Left hindlimb (tissue), 1 donor: ENCODE measurements at regions not wholly inside any gene's neighbourhood (a gene's known extent, or its start where the extent isn't known, plus 50 kb on each side); places are given as distances from the start of the nearest gene placed in this dataset.

Source experiments
- DNase-seq: peaks from one replicate; pipeline ENCODE4 v3.0.0-alpha.2; 2018

GRCh38 chrX:42093756-42094155 lies 170.4 kb upstream of the CASK start:
- DNase-seq, result no peak

GRCh38 chrX:42090395-42090794 lies 167.0 kb upstream of the CASK start:
- DNase-seq, result no peak

GRCh38 chrX:42089031-42089430 lies 165.7 kb upstream of the CASK start:
- DNase-seq, result no peak

GRCh38 chrX:42087960-42088359 lies 164.6 kb upstream of the CASK start:
- no peak for DNase-seq

- no peak for DNase-seq
Observed at GRCh38 chrX:42085836-42086235, 162.5 kb upstream of the CASK start.

- no peak for DNase-seq
Observed at GRCh38 chrX:42079968-42080367, 156.6 kb upstream of the CASK start.

GRCh38 chrX:42077675-42078074 lies 154.3 kb upstream of the CASK start:
- no peak for DNase-seq

GRCh38 chrX:42075032-42075431 lies 151.7 kb upstream of the CASK start:
- no peak for DNase-seq

- DNase-seq, result no peak
Observed at GRCh38 chrX:42073448-42073847, 150.1 kb upstream of the CASK start.

- DNase-seq, result no peak
Observed at GRCh38 chrX:42070866-42071265, 147.5 kb upstream of the CASK start.

GRCh38 chrX:42054256-42054655 lies 130.9 kb upstream of the CASK start:
- no peak for DNase-seq

- no peak for DNase-seq
Observed at GRCh38 chrX:42050345-42050744, 127.0 kb upstream of the CASK start.

- no peak for DNase-seq
Observed at GRCh38 chrX:42047886-42048285, 124.5 kb upstream of the CASK start.

- DNase-seq, result no peak
Observed at GRCh38 chrX:42028109-42028508, 104.8 kb upstream of the CASK start.

GRCh38 chrX:42027367-42028000 lies 104.1 kb upstream of the CASK start:
- no peak for DNase-seq

- no peak for DNase-seq
Observed at GRCh38 chrX:42025861-42026260, 102.5 kb upstream of the CASK start.

- no peak for DNase-seq
Observed at GRCh38 chrX:42023122-42023521, 99.8 kb upstream of the CASK start.

- DNase-seq, result no peak
Observed at GRCh38 chrX:42022158-42022557, 98.8 kb upstream of the CASK start.

GRCh38 chrX:42021058-42021457 lies 97.7 kb upstream of the CASK start:
- DNase-seq, result no peak

- no peak for DNase-seq
Observed at GRCh38 chrX:42020225-42020624, 96.9 kb upstream of the CASK start.

- no peak for DNase-seq
Observed at GRCh38 chrX:42017971-42018370, 94.6 kb upstream of the CASK start.

- DNase-seq, result no peak
Observed at GRCh38 chrX:42000836-42001235, 77.5 kb upstream of the CASK start.

GRCh38 chrX:41984628-41985027 lies 61.3 kb upstream of the CASK start:
- no peak for DNase-seq

GRCh38 chrX:41982953-41983352 lies 59.6 kb upstream of the CASK start:
- no peak for DNase-seq

GRCh38 chrX:41981481-41982013 lies 58.2 kb upstream of the CASK start:
- no peak for DNase-seq
